ENCODE measurements at regions not wholly inside any gene's neighbourhood (a gene's known extent, or its start where the extent isn't known, plus 50 kb on each side); places are given as distances from the start of the nearest gene placed in this dataset.

GRCh38 chr18:68564961-68565360, 149.9 kb downstream of the TMX3 start:
- TF ChIP-seq EZH2 (IDR thresholded peaks at IDR 0.05; ENCODE audit: borderline replicate concordance, low read length) (no peak), CTCF (conservative IDR thresholded peaks at IDR 0.05 in 1 of 2, IDR thresholded peaks at IDR 0.05 in 1 of 2; ENCODE audit: extremely low read depth in 1 of 2, insufficient read depth in 1 of 2, low read depth in 1 of 2, low read length in 2 of 2) (no peak)

Measured in mammary epithelial cell (primary cell).